IPS-18a (cell line): ENCODE measurements at regions not wholly inside any gene's neighbourhood (a gene's known extent, or its start where the extent isn't known, plus 50 kb on each side); places are given as distances from the start of the nearest gene placed in this dataset.

Experiments used
- H3K27ac ChIP-seq: one replicate; pipeline ENCODE4 v1.5.1; 2013; ENCODE audit warnings: low read length
- H3K27me3 ChIP-seq: one replicate; pipeline ENCODE4 v1.6.1; 2013; ENCODE audit warnings: mild to moderate bottlenecking, low read length; ENCODE audit not compliant: control insufficient read depth, insufficient read depth
- H3K36me3 ChIP-seq: one replicate; pipeline ENCODE4 v1.6.1; 2013; ENCODE audit warnings: low read depth, low read length; ENCODE audit not compliant: control insufficient read depth
- H3K4me1 ChIP-seq: one replicate; pipeline ENCODE4 v1.6.1; 2013; ENCODE audit warnings: low read depth, low read length; ENCODE audit not compliant: control insufficient read depth
- H3K4me3 ChIP-seq: one replicate; pipeline ENCODE4 v1.5.1; 2013; ENCODE audit warnings: low read length
- H3K9ac ChIP-seq: one replicate; pipeline ENCODE4 v1.6.1; 2013; ENCODE audit warnings: mild to moderate bottlenecking, low read length, moderate library complexity
- H3K9me3 ChIP-seq: one replicate; pipeline ENCODE4 v1.6.1; 2013; ENCODE audit warnings: low read depth, low read length; ENCODE audit not compliant: control insufficient read depth

- no peak overlapping the region for H3K4me3 ChIP-seq
- no peaks in the 10 kb centered on the region for H3K27me3 ChIP-seq
- H3K27ac ChIP-seq: no peak overlapping the region
- no peaks in the 10 kb centered on the region for H3K36me3 ChIP-seq
- H3K4me1 ChIP-seq: no peaks in the 10 kb centered on the region
- peaks cover 67% of the 10 kb centered on the region for H3K9me3 ChIP-seq
- H3K9ac ChIP-seq: no peak overlapping the region
Measured at GRCh38 chr16:35409503-35409902, 1950.1 kb downstream of the TP53TG3F start.

GRCh38 chr16:35410438-35410837 lies 1951.0 kb downstream of the TP53TG3F start:
- Histone ChIP-seq H3K27me3 (no peaks in the 10 kb centered on the region), H3K27ac (no peak overlapping the region), H3K4me3 (no peak overlapping the region), H3K4me1 (no peaks in the 10 kb centered on the region), H3K36me3 (no peaks in the 10 kb centered on the region), H3K9me3 (peaks cover 69% of the 10 kb centered on the region), H3K9ac (no peak overlapping the region)

GRCh38 chr16:35411156-35411555 lies 1951.7 kb downstream of the TP53TG3F start:
- H3K4me3 ChIP-seq: no peak overlapping the region
- H3K4me1 ChIP-seq: no peaks in the 10 kb centered on the region
- no peaks in the 10 kb centered on the region for H3K36me3 ChIP-seq
- H3K27me3 ChIP-seq: no peaks in the 10 kb centered on the region
- no peak overlapping the region for H3K27ac ChIP-seq
- no peak overlapping the region for H3K9ac ChIP-seq
- H3K9me3 ChIP-seq: peaks cover 67% of the 10 kb centered on the region

DNA sequence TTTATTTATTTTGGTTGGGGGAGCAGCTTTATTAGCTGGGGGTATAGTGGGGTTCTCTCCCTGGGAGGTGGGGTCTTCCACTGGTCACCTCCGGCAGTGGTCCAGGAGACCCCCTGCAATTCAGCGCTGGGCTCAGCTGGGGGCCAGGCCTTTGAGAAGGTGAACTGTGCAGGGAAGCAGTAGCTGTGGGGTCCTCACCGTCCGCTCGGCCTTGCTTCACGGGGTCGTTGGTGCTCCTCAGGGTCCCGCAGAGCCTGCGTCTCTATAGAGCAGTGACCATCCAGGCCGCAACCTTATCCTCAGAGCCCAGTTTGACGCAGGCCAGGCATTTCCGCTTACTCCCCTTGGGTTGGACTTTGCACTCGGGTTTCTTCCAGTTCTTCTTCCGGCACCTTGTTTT lies 1954.7 kb downstream of the TP53TG3F start:
- Histone ChIP-seq H3K27ac (no peak overlapping the region), H3K36me3 (no peaks in the 10 kb centered on the region), H3K4me1 (no peaks in the 10 kb centered on the region), H3K4me3 (no peak overlapping the region), H3K9ac (no peak overlapping the region), H3K9me3 (peaks cover 72% of the 10 kb centered on the region), H3K27me3 (no peaks in the 10 kb centered on the region)

DNA sequence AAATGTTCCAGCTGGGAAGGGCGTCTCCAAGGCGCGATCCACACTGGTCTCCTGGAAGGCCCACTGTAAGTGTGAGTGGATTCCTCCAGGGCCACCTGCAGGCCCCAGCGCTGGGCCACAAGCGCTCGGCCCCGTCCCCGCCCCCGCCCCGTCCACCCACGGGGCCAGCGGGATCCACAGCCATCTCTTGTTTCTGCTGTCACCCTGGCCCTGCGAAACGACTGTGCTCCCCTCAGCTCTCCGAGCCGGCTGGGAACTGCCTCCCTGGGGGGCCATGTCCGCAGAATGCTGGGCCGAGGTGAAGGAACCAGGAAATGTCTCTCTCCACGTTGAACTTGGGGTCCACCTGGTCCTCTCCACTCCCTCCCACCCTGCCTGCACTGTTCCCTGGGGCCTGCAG lies 1955.2 kb downstream of the TP53TG3F start:
- no peak overlapping the region for H3K27ac ChIP-seq
- no peaks in the 10 kb centered on the region for H3K36me3 ChIP-seq
- H3K27me3 ChIP-seq: no peaks in the 10 kb centered on the region
- no peak overlapping the region for H3K9ac ChIP-seq
- H3K4me1 ChIP-seq: no peaks in the 10 kb centered on the region
- no peak overlapping the region for H3K4me3 ChIP-seq
- H3K9me3 ChIP-seq: peaks cover 76% of the 10 kb centered on the region

DNA sequence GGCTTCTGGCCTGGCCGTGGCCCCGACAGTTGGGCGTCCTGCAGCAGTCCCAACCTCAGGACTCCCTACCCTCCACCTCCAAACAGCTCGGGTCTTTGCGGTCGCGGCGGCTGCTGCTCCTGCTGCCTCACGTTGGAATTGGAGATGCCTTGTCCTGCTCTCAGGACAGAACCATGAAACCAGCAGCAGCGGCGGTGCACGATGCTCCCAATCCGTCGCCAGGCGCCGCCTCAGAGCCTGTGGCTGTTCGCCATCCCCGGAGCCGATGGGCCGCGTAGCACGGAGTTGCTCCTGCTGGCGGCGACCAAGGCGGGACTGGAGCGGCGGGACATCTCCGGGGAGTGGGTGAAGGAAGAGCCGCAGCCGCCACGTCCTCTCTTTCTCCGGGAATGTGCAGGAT lies 1965.9 kb downstream of the TP53TG3F start:
- no peaks in the 10 kb centered on the region for H3K27me3 ChIP-seq
- no peaks in the 10 kb centered on the region for H3K4me1 ChIP-seq

DNA sequence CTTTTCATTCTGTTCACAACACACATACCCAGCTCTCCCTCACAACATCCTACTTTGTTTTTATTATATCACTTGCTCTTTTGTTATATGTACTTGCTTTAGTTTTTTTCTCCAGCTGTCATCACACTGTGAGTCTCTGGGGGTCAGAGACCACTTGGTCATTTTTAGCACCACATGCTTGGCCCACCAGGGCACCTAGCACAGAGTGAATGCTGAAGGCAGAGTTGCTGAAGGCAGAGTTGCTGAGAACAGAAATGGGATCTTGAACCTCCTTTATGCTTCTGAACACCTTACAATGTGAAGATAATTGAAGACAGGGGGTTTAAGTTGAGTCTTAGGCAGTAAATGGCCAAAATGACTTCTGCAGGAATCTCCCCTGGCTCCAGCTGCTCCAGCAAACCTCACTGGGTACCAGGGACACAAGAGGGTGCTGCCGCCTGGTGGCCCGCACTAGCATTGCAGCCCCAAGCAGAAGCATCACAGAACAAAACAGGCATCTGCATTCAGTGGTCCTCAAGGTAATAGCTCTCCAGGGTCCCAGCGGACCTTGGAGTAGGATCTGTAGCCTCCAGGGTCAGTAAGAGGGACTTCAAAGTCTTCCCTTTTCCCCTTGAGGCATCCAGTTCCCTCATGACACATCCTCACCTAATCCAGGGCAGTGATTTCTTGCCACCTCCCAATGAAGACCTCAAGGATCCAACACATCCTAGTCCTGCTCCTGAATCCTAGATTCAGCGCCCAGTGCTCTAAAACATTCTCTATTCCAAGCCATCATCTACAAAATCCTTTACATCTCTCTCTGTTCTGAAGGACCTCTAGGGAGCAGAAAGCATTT lies 1972.6 kb downstream of the TP53TG3F start:
- Histone ChIP-seq H3K9ac (no peak overlapping the region), H3K36me3 (no peaks in the 10 kb centered on the region), H3K4me1 (no peaks in the 10 kb centered on the region), H3K4me3 (no peak overlapping the region), H3K27me3 (no peaks in the 10 kb centered on the region), H3K27ac (no peak overlapping the region), H3K9me3 (peaks cover 82% of the 10 kb centered on the region)

More for the DNA sequence above, 1965.9 kb downstream of the TP53TG3F start:
- no peak overlapping the region for H3K4me3 ChIP-seq
- no peaks in the 10 kb centered on the region for H3K36me3 ChIP-seq
- H3K9me3 ChIP-seq: peaks cover 74% of the 10 kb centered on the region
- H3K27ac ChIP-seq: no peak overlapping the region
- H3K9ac ChIP-seq: no peak overlapping the region

GRCh38 chr16:35440875-35441274 lies 1981.5 kb downstream of the TP53TG3F start:
- Histone ChIP-seq H3K4me3 (no peak overlapping the region), H3K27me3 (no peaks in the 10 kb centered on the region), H3K9me3 (peaks cover 89% of the 10 kb centered on the region), H3K27ac (no peak overlapping the region), H3K36me3 (no peaks in the 10 kb centered on the region), H3K4me1 (no peaks in the 10 kb centered on the region), H3K9ac (no peak overlapping the region)

DNA sequence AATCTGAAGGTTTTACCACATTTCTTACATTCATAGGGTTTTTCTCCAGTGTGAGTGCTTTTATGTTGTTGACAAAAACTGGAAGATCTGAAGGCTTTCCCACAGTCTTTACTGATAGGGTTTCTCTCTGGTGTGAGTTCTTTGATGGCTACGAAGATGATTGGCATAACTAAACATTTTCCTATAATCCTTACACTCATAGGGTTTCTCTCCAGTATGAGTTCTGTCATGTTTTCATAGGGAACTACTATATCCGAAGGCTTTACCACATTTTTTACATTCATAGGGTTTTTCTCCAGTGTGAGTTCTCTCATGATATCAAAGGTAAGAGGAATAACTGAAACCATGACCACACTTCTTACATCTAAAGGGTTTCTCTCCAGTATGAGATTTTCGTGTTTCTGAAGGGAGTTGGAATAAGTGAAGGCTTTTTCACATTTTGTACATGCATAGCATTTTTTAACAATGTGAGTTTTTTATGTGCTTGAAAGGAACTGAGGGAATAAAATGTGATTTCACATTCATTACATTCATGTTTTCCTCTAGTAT lies 1987.7 kb downstream of the TP53TG3F start:
- Histone ChIP-seq H3K27ac (no peak overlapping the region), H3K27me3 (no peaks in the 10 kb centered on the region), H3K4me1 (no peaks in the 10 kb centered on the region), H3K4me3 (no peak overlapping the region), H3K36me3 (no peaks in the 10 kb centered on the region), H3K9ac (no peak overlapping the region), H3K9me3 (peaks cover 81% of the 10 kb centered on the region)

GRCh38 chr16:35449663-35450062 lies 1990.3 kb downstream of the TP53TG3F start:
- Histone ChIP-seq H3K36me3 (no peaks in the 10 kb centered on the region), H3K4me1 (no peaks in the 10 kb centered on the region), H3K9me3 (peaks cover 80% of the 10 kb centered on the region), H3K27ac (no peak overlapping the region), H3K9ac (no peak overlapping the region), H3K4me3 (no peak overlapping the region), H3K27me3 (no peaks in the 10 kb centered on the region)

DNA sequence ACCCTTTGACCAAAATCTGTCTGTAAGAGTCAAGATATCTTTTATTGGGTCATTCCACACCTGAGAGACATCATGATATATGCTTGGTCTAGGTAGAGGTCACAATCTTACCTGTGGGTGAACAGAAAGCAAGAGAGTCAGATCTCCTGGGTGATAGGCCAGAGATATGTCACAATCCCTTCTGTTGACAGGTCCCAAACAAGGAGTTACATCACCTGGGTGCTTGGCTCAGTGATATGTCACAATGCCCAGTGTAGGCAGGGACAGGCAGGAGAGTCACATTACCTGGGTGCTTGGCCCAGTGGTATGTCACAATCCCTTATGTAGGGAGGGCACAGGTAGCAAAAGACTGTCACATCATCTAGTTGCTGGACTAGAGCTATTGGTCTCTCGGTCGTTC lies 1991.2 kb downstream of the TP53TG3F start:
- Histone ChIP-seq H3K27ac (no peak overlapping the region), H3K4me3 (no peak overlapping the region), H3K27me3 (no peaks in the 10 kb centered on the region), H3K9ac (no peak overlapping the region), H3K36me3 (no peaks in the 10 kb centered on the region), H3K4me1 (no peaks in the 10 kb centered on the region), H3K9me3 (peaks cover 82% of the 10 kb centered on the region)

DNA sequence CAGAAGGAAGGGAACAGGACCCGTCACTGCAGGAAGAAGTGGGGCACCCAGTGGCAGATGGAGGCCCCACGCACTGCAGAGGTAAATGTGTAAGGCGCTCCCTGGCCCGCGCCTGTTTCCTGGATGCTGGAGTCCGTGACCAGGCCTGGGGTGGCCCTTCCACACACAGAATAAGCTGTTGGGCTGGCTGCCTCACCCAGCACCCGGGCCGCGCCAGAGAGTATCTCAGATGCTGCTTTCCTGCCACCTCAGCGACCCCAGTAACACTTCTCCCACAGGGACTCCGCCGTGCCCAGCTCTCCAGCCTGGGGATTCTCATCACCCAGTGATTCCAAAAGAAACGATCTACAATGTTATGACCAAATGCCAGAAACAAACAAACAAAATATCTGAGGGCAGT lies 1993.1 kb downstream of the TP53TG3F start:
- H3K36me3 ChIP-seq: no peaks in the 10 kb centered on the region
- H3K9me3 ChIP-seq: peaks cover 79% of the 10 kb centered on the region

More for the DNA sequence above, 1993.1 kb downstream of the TP53TG3F start:
- Histone ChIP-seq H3K9ac (no peak overlapping the region), H3K4me1 (no peaks in the 10 kb centered on the region), H3K27me3 (no peaks in the 10 kb centered on the region), H3K27ac (no peak overlapping the region), H3K4me3 (no peak overlapping the region)
